ENCODE measurements at regions not wholly inside any gene's neighbourhood (a gene's known extent, or its start where the extent isn't known, plus 50 kb on each side); places are given as distances from the start of the nearest gene placed in this dataset.

- TF ChIP-seq EZH2 (IDR thresholded peaks at IDR 0.05; ENCODE audit: borderline replicate concordance) (no peak), CTCF (IDR thresholded peaks at IDR 0.05; ENCODE audit: poor library complexity) (no peak), EZH2phosphoT487 (IDR thresholded peaks at IDR 0.05; ENCODE audit: low read depth, severe bottlenecking, unreplicated experiment) (no peak)
Measured at GRCh38 chr12:24708043-24708442, 240.9 kb downstream of the BCAT1 start.
